SK-N-SH (cell line): ENCODE measurements at regions not wholly inside any gene's neighbourhood (a gene's known extent, or its start where the extent isn't known, plus 50 kb on each side); places are given as distances from the start of the nearest gene placed in this dataset.

Experiments
- CTCF ChIA-PET: fragments of 300-600, 350-600 bp; formaldehyde crosslinking; extraction: SDS; loops from one replicate; lab custom pipeline; 2021; lab: Yijun Ruan, JAX
- POLR2A ChIA-PET: fragments of 350-600 bp; sonication (Branson Sonifier 250); formaldehyde crosslinking; extraction: SDS; loops from one replicate; lab custom pipeline; 2020; ENCODE audit warnings: antibody characterized with exemption, inconsistent platforms; lab: Yijun Ruan, JAX
- DNase-seq: peaks from one replicate; pipeline ENCODE4 v3.0.0; 2012
- H2AFZ ChIP-seq: fragments of 200-600 bp; sonication (generic); 2 replicates; pipeline ENCODE4 v1.8.1; 2016; ENCODE audit warnings: antibody characterized with exemption, mild to moderate bottlenecking, low read depth
- H3F3A ChIP-seq: fragments of 200-600 bp; sonication (generic); replicated peaks from 2 replicates; pipeline ENCODE3; 2016; ENCODE audit warnings: antibody characterized with exemption, mild to moderate bottlenecking; ENCODE audit not compliant: insufficient read depth
- H3K27ac ChIP-seq, 2 experiments: fragments of 200-500 bp in 1 of 2; fragments of 200-600 bp in 1 of 2; sonication (Bioruptor generic) in 1 of 2; sonication (generic), shearing (Covaris generic) in 1 of 2; 2 replicates each; pipeline versions ENCODE4 v1.5.1 to v1.6.1; 2014 to 2016; ENCODE audit warnings: low read depth in 2 of 2, inconsistent platforms in 1 of 2, low read length in 1 of 2, mild to moderate bottlenecking in 1 of 2, mixed read lengths in 1 of 2
- H3K27me3 ChIP-seq: fragments of 200-600 bp; sonication (generic), shearing (Covaris generic); 2 replicates; pipeline ENCODE4 v1.6.1; 2016; ENCODE audit warnings: mixed run types; ENCODE audit not compliant: insufficient read depth
- H3K36me3 ChIP-seq, 2 experiments: fragments of 200-500 bp in 1 of 2; fragments of 200-600 bp in 1 of 2; sonication (Bioruptor generic) in 1 of 2; sonication (generic) in 1 of 2; replicated peaks in 1 of 2; 2 replicates each; pipeline versions ENCODE3 to v1.5.1; 2014 to 2016; ENCODE audit warnings: low read length in 1 of 2, mild to moderate bottlenecking in 1 of 2; ENCODE audit not compliant: insufficient read depth in 2 of 2, control insufficient read depth in 1 of 2
- H3K4me1 ChIP-seq, 2 experiments: fragments of 200-500 bp in 1 of 2; fragments of 200-600 bp in 1 of 2; sonication (Bioruptor generic) in 1 of 2; sonication (generic), shearing (Covaris generic) in 1 of 2; 2 replicates each; pipeline versions ENCODE4 v1.5.1 to v1.6.1; 2014 to 2016; ENCODE audit warnings: low read depth in 1 of 2, low read length in 1 of 2, mixed run types in 1 of 2; ENCODE audit not compliant: insufficient read depth in 2 of 2, control insufficient read depth in 1 of 2
- H3K4me2 ChIP-seq: fragments of 200-600 bp; sonication (generic), shearing (Covaris generic); 2 replicates; pipeline ENCODE4 v1.6.1; 2017; ENCODE audit warnings: mixed run types
- H3K4me3 ChIP-seq, 2 experiments: fragments of 200-500 bp in 1 of 2; fragments of 200-600 bp in 1 of 2; sonication (Bioruptor generic) in 1 of 2; sonication (generic), shearing (Covaris generic) in 1 of 2; 2 replicates each; pipeline versions ENCODE4 v1.5.1 to v1.8.1; 2014 to 2016; ENCODE audit warnings: low read depth in 2 of 2, inconsistent platforms in 1 of 2, low read length in 1 of 2, mild to moderate bottlenecking in 1 of 2, mixed read lengths in 1 of 2, moderate library complexity in 1 of 2
- H3K79me2 ChIP-seq: fragments of 200-600 bp; sonication (generic); 2 replicates; pipeline ENCODE4 v1.8.1; 2017; ENCODE audit warnings: mild to moderate bottlenecking; ENCODE audit not compliant: insufficient read depth
- H3K9ac ChIP-seq: fragments of 200-600 bp; sonication (generic); 2 replicates; pipeline ENCODE4 v1.6.1; 2017; ENCODE audit warnings: mixed run types
- H3K9me2 ChIP-seq: fragments of 200-600 bp; sonication (generic); 2 replicates; pipeline ENCODE4 v1.6.1; 2017; ENCODE audit warnings: mixed run types
- H3K9me3 ChIP-seq: fragments of 200-600 bp; sonication (generic); 2 replicates; pipeline ENCODE4 v1.6.1; 2017; ENCODE audit warnings: mixed run types, mild to moderate bottlenecking, moderate library complexity
- H4K20me1 ChIP-seq: fragments of 200-600 bp; sonication (generic); 2 replicates; pipeline ENCODE4 v1.6.1; 2017; ENCODE audit warnings: mild to moderate bottlenecking, mixed run types; ENCODE audit not compliant: insufficient read depth
- CHD2 ChIP-seq: fragments of 150-350 bp; IDR thresholded peaks from 2 replicates; pipeline ENCODE4 v1.6.1; 2018; ENCODE audit warnings: low read length; ENCODE audit not compliant: partially characterized antibody
- ELF1 ChIP-seq: IDR thresholded peaks from 2 replicates; pipeline ENCODE4 v1.4.0; 2012
- EZH2phosphoT487 ChIP-seq: fragments of 200-600 bp; sonication (generic); IDR thresholded peaks from 2 replicates; pipeline ENCODE4 v1.6.1; 2017; ENCODE audit warnings: low read depth, mixed run types, mild to moderate bottlenecking, antibody characterized with exemption, moderate library complexity, borderline replicate concordance
- FOXJ3 ChIP-seq: sonication (generic); formaldehyde crosslinking; IDR thresholded peaks from 2 replicates; pipeline ENCODE4 v1.5.1; 2020; ENCODE audit warnings: mild to moderate bottlenecking, missing genetic modification reagents
- GABPA ChIP-seq: IDR thresholded peaks from 2 replicates; pipeline ENCODE4 v1.4.0; 2012; ENCODE audit warnings: low read depth, mild to moderate bottlenecking
- GATA2 ChIP-seq: sonication (generic); formaldehyde crosslinking; IDR thresholded peaks from 2 replicates; pipeline ENCODE4 v1.5.0; 2020; ENCODE audit warnings: mild to moderate bottlenecking, missing genetic modification reagents
- IRF3 ChIP-seq: fragments of 150-350 bp; IDR thresholded peaks from 2 replicates; pipeline ENCODE4 v1.6.1; 2016; ENCODE audit warnings: mild to moderate bottlenecking, low read depth, low read length
- JUND ChIP-seq: IDR thresholded peaks from 2 replicates; pipeline ENCODE4 v1.4.0; 2012
- MEF2A ChIP-seq: IDR thresholded peaks from 2 replicates; pipeline ENCODE4 v1.4.0; 2012; ENCODE audit warnings: low read depth, borderline replicate concordance
- NRF1 ChIP-seq: IDR thresholded peaks from 2 replicates; pipeline ENCODE4 v1.6.1; 2012; ENCODE audit warnings: low read depth, mild to moderate bottlenecking, low read length
- POLR2AphosphoS5 ChIP-seq: IDR thresholded peaks from 2 replicates; pipeline ENCODE4 v1.6.1; 2012; ENCODE audit warnings: low read depth, low read length
- RAD21 ChIP-seq: IDR thresholded peaks from 2 replicates; pipeline ENCODE4 v1.6.1; 2012; ENCODE audit warnings: mild to moderate bottlenecking, low read length
- RFX5 ChIP-seq: IDR thresholded peaks from 2 replicates; pipeline ENCODE4 v1.6.1; 2012; ENCODE audit warnings: mild to moderate bottlenecking, improper control_type of control experiment, low read length
- RXRA ChIP-seq: IDR thresholded peaks from 2 replicates; pipeline ENCODE4 v1.4.0; 2012; ENCODE audit warnings: low read depth, mild to moderate bottlenecking, borderline replicate concordance
- SMC3 ChIP-seq: IDR thresholded peaks from 2 replicates; pipeline ENCODE4 v1.6.1; 2012; ENCODE audit warnings: low read depth, low read length, improper control_type of control experiment
- TAF1 ChIP-seq: IDR thresholded peaks from 2 replicates; pipeline ENCODE4 v1.6.1; 2012; ENCODE audit warnings: low read depth, mild to moderate bottlenecking, low read length, moderate library complexity, borderline replicate concordance
- TCF12 ChIP-seq: IDR thresholded peaks from 2 replicates; pipeline ENCODE4 v1.4.0; 2012
- ZBTB33 ChIP-seq: IDR thresholded peaks from 2 replicates; pipeline ENCODE4 v1.4.0; 2012; ENCODE audit warnings: low read depth, borderline replicate concordance
- WGBS: methylation state at CpG from one replicate; pipeline ENCODE4 v1.1.6; 2017; ENCODE audit warnings: low lambda C conversion rate; 5-methylcytosine and 5-hydroxymethylcytosine counted together

GRCh38 chr7:25636168-25636567, 407.9 kb upstream of the NPVF start (continued):
- TF ChIP-seq ZBTB33 (no peak), FOXJ3 (CRISPR knock-in tag) (no peak)
- TF ChIP-seq, all 33 proteins: peak for 0

GRCh38 chr7:25636871-25637283, 408.6 kb upstream of the NPVF start:
- Histone ChIP-seq H3K27me3 (no peaks in the 10 kb centered on the region), H3K4me2 (no peak overlapping the region), H3K9ac (no peak overlapping the region), H3K4me1 (peaks cover 0 to 28% of the 10 kb centered on the region in 2 experiments; a peak in 2 of 4 replicates), H2AFZ (no peak overlapping the region), H4K20me1 (no peaks in the 10 kb centered on the region), H3F3A (no peaks in the 10 kb centered on the region), H3K4me3 (no peak overlapping the region)
- CTCF ChIA-PET, result interaction anchor here (0.6 to 1.9 kb wide), 8 partner anchors 9 to 420 kb away, joined by 3 to 7 read pairs (median 3); no protein-coding TSS in a partner anchor
- WGBS, result 6% methylated on average over 4 of the region's 4 CpGs
- DNase-seq, result peak; percentile 25
- no peak for TF ChIP-seq IRF3
- TF ChIP-seq RXRA, result no peak
- TF ChIP-seq TCF12, result no peak
- TF ChIP-seq TAF1, result no peak
- no peak for TF ChIP-seq CHD2
- TF ChIP-seq GABPA, result no peak
- no peak for TF ChIP-seq GATA2 (CRISPR knock-in tag)
- no peak for TF ChIP-seq EZH2phosphoT487
- TF ChIP-seq, all 33 proteins: peak for 0
- POLR2A ChIA-PET, result no interaction called here
- Histone ChIP-seq H3K9me2 (no peaks in the 10 kb centered on the region), H3K27ac (peak overlapping the region in 1 of 2 experiments; percentile 56; a peak in 2 of 4 replicates), H3K9me3 (no peaks in the 10 kb centered on the region), H3K79me2 (no peaks in the 10 kb centered on the region), H3K36me3 (no peaks in the 10 kb centered on the region)

- Histone ChIP-seq H3K36me3 (no peaks in the 10 kb centered on the region), H3K9me3 (no peaks in the 10 kb centered on the region), H3K27ac (no peak overlapping the region), H3F3A (no peaks in the 10 kb centered on the region), H3K9ac (no peak overlapping the region), H4K20me1 (no peaks in the 10 kb centered on the region), H3K9me2 (no peaks in the 10 kb centered on the region), H3K79me2 (no peaks in the 10 kb centered on the region), H3K27me3 (no peaks in the 10 kb centered on the region), H3K4me2 (no peak overlapping the region), H2AFZ (no peak overlapping the region), H3K4me1 (peaks cover 0 to 28% of the 10 kb centered on the region in 2 experiments; a peak in 2 of 4 replicates), H3K4me3 (no peak overlapping the region)
- TF ChIP-seq RXRA, result no peak
- no peak for TF ChIP-seq GATA2 (CRISPR knock-in tag)
- TF ChIP-seq JUND, result no peak
- TF ChIP-seq RAD21, result no peak
- TF ChIP-seq CHD2, result no peak
- no peak for TF ChIP-seq IRF3
- TF ChIP-seq ELF1, result no peak
- TF ChIP-seq TCF12, result no peak
- TF ChIP-seq SMC3, result no peak
- TF ChIP-seq POLR2AphosphoS5, result no peak
- no peak for TF ChIP-seq RFX5
- TF ChIP-seq NRF1, result no peak
- TF ChIP-seq MEF2A, result no peak
- POLR2A ChIA-PET, result no interaction called here
- CTCF ChIA-PET, result interaction anchor here (0.6 to 1.8 kb wide), 4 partner anchors 19 to 421 kb away, joined by 3 to 6 read pairs (median 4); no protein-coding TSS in a partner anchor
- no peak for DNase-seq
Measured at GRCh38 chr7:25638068-25638467, 409.8 kb upstream of the NPVF start.
